ENCODE measurements at regions not wholly inside any gene's neighbourhood (a gene's known extent, or its start where the extent isn't known, plus 50 kb on each side); places are given as distances from the start of the nearest gene placed in this dataset.

DNA sequence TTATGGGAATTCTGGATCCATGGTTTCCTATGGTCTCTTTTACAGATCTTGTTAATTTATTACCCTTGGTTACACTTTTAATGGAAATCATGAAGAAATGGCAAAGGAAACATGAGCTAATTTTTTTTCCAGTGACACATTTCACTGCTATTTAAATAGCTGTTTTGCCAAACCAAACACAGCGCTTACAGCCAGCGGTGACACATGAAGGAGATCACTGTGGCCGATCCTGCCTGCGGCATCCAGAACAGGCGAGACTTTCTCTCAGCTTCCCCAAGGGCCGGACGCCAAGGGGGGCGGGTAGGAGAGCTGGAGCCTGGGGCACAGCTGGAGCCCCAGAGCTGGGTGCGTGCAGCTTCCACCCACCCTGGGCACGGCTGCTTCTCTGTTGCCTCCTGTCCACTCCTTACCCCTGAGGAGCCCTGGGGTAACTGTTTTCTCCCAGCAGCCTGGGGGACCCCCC is 81.4 kb upstream of the PKDCC start:
- ATAC-seq (peak; percentile 78 to 90), DNase-seq (peak; percentile 94)
- intact Hi-C loops (cut with DNase I), result loop anchor here in 1 of 2 donors (10.0 kb wide), 1 partner anchor 78 kb away; the partner anchor contains the start of gene PKDCC

DNA sequence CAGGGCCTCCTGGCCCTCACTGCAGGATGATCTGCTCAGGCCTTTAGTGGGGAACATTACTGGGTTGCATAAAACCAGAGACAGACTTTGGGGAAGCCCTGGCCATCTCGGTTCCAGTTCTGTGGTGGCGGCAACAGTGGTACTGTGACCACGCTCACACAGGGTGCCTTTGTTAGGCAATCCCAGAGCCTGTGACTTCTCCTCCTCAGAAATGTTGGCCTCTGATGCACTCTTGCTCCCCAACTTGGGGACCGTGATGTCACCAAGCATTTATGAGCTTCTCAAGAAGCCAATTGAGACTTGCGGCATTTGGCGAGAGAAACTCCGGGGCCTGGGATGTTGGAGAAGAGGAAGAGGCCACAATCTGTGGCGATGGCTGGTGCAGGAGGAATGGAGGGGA is 80.9 kb upstream of the PKDCC start:
- peak; percentile 29 to 49 for ATAC-seq
- DNase-seq, result peak; percentile 58
- intact Hi-C loops (cut with DNase I), result loop anchor here in 1 of 2 donors (10.0 kb wide), 1 partner anchor 78 kb away; the partner anchor contains the start of gene PKDCC

DNA sequence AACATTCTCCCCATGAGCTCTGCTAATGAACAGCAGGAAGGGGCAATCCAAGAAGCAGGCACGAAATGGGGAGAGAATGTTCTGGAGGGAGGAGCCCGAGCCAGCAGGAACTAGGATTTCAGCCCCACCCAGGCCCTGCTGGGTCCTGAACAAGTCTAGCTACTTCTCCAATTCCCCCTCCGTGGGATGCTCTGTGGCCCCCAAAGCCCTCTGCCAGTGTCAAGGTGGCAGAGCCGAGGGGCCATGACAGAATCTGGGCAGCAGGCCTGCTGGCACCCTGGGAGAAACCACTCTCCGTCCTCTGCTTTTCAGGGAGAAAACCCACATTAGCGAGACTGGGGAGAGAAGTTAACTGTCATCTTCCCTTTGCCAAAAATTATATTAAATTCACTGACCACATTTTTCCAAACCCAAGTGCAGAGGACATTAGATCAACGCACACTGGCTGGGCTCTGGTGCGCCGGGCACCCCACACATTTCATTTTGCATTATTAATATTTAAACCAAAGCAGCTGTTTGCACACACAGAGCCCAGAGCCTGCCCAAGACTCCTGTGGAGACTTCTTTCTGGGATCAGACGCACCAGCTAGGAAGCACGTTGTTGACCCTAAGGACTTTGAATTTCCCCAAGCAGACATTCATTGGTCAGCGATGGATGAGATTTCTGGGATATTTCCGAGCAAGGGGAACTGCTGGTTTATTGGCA is 80.2 kb upstream of the PKDCC start:
- ATAC-seq, result peak; percentile 16 to 44
- peak; percentile 62 for DNase-seq
- intact Hi-C loops (cut with DNase I), result loop anchor here in 1 of 2 donors (10.0 kb wide), 1 partner anchor 77 kb away; the partner anchor contains the start of gene PKDCC

DNA sequence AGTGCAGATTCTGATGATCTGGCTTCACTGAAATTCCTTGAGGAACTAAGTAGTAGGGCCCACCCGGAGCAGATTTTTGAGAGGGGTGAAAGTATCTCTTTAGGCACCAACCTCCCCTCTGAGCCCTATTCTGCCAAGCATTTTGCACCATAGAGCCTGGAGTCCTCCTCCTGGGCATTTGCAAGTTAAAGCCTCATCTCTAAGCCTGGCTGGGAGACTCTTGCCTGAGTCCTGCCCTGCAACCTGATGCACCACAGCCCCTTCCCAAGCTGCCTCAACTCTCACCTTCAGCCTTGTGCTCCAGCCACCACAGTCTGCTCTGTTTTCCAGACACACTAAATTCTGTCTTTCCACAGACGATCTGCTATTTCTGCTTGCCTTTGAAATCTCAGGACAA is 79.6 kb upstream of the PKDCC start:
- intact Hi-C loops (cut with DNase I), result loop anchor here in 1 of 2 donors (10.0 kb wide), 1 partner anchor 77 kb away; the partner anchor contains the start of gene PKDCC
- ATAC-seq, result no peak
- DNase-seq, result no peak

DNA sequence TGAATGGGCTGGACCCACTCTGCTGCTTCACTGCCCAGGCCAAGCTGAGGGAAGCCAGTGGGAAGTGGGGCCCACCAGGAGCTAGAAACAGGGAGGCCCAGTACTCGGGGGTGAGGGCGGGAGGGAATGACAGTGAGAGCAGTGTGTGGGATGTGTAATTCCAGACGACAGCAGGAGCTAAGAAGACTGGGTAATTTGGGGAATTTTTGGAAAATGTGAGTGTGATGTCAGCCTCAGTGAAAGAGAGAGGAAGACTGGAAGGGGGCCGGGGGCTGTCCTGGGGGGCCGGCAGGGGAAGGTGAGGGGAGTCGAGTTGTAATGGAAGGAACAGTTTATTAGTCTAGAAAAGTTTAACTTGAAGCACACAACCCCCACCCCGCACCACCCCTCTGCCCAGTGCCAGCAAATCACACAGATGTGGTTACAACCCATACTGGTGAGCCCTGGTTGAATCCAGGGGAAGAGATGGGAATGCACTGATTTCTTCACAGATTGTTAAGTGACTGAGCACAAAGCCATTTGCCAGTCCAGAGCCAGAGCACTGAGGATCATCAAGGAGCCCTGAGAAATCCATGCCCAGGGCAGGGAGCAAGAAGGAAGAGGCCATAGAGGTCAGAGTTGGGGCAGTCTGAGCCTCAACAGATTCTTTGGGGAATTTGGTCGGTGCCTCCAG is 76.7 kb upstream of the PKDCC start:
- no peak for DNase-seq
- no peak for ATAC-seq
- intact Hi-C loops (cut with DNase I), result no loop called here

DNA sequence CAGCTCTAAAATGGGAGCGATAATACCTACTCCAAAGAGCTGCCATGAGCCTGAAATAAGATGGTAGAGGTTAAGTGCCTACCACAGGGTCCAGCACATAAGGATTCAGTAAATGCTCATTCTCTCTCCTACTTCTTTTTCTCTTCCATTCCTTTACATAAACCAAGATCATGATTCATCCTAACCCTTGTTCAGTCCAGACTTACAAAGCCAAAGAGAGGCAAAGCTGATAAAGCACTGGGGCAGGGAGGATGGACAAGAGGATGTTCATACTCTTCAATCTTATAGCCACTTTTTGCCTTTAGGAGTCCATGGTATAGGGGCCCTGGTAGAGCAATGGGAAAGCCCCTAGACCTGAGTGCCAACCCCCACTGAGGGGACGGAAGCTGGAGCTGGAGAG is 75.6 kb upstream of the PKDCC start:
- ATAC-seq, result no peak
- no peak for DNase-seq
- intact Hi-C loops (cut with DNase I), result no loop called here

DNA sequence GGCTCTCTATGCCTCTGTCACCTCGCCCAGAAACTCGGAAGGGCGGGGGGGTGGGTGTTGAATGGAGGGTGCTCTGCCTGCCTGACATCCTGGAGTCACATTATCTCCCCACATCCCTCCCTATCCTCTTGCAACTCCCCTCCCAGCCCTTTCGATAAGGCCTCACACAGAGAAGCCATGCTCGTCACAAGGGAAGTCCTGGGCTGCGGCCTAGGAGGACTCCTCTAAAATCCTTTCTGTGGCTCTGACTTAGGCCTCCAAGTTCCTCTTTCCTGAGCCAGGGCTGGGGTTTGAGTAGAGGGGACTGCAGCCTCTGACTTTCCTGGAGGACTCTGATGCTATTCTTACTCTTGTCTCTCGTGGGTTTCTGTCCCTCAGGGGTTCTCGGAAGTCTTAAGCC is 75.0 kb upstream of the PKDCC start:
- intact Hi-C loops (cut with DNase I), result no loop called here
- ATAC-seq (peak in 1 of 2 donors; percentile 36), DNase-seq (no peak)

DNA sequence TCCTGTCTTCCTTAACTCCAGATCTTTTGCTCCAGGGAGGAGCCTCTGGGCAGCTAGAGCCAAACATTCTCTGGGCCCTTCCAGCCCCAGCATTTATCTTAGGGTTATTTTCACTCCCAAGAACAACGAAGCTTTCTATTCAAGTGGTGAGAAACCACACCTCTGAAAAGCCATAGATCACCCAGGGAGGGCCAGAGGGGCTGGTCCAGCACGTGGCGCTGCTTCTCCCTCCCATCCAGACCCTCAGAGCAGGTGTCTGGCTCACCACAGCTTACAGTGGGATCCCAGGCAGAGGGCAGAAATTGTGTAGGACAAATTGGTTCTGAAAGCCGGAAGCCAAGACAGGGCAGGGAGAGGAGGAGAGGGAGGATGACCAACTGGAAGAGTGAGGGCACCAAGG is 74.0 kb upstream of the PKDCC start:
- no peak for ATAC-seq
- intact Hi-C loops (cut with DNase I), result no loop called here
- no peak for DNase-seq

DNA sequence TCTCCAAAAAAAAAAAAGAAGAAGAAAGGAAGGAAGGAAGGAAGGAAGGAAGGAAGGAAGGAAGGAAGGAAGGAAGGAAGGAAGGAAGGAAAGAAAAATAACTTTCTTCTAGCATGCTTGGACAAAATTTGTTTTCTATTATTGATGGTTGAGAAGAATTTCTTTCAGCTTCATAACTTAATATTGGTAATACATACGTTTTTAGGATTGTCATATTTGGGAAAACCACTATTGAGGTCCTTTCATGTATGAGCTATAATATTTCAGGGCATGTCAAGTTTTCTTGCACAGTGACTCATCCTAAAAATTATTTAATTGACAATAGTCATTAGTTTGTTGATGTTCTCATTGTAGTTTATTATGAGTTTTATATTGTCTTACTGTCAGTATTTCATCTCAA is 66.4 kb upstream of the PKDCC start:
- ATAC-seq, result no peak
- no peak for DNase-seq
- intact Hi-C loops (cut with DNase I), result no loop called here

DNA sequence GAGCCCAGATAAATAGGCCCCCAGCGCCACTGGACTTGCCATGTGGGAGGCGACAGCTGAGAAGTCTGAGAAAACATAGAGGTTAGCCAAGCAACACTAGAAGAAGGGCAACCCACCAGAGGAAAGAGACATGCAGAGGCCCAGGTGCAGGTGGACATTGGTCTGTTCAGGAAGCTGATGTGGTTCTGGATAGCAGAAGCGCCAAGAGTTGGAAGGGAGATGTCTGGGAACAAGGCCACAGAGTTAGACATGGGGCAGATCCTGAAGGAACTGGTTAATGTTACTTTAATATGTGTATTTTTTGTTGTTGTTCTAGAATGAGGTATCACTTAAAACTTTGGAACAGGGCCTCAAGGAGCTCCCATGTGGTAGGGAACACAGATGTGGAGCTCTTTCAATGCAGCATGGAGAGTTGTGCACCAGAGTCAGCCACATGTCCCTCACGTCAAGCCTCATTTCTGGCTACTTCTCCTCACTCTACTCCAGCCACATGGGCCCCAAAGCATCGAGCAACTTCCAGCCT is 62.2 kb upstream of the PKDCC start:
- DNase-seq (no peak), ATAC-seq (no peak)
- intact Hi-C loops (cut with DNase I), result no loop called here

DNA sequence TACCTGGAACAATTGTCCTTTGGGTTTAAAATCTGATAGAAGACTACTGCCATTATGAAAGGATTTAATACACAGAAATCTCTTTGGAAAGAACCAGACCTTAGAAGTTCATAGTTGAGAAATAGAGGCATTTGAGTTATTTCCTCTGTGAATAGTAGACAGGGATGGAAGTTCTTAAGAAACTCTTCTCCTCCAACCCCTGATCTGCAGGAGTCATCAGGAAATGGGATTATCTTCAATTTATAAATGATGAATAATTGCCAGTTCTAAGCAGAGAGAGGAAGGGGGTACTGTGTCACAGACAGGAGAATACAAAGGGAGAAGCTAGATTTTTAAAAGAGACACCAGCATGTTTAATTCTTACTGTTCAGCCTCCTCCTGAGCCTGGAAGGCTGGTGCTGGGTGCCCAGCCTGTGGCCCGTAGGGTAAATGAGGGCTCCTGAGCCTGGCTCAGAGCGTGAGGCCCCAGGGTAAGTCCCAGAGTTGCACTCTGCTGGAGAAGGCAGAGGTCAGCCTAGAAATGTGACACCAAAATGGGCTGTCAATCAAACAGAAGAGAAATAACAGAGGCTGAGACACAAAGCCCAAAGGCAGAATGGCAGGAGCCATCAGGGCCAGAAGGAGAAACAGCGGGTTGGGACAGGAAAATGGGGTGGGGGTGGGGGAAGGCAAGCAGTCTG is 58.2 kb upstream of the PKDCC start:
- intact Hi-C loops (cut with DNase I), result no loop called here
- ATAC-seq, result peak; percentile 10 to 64

DNA sequence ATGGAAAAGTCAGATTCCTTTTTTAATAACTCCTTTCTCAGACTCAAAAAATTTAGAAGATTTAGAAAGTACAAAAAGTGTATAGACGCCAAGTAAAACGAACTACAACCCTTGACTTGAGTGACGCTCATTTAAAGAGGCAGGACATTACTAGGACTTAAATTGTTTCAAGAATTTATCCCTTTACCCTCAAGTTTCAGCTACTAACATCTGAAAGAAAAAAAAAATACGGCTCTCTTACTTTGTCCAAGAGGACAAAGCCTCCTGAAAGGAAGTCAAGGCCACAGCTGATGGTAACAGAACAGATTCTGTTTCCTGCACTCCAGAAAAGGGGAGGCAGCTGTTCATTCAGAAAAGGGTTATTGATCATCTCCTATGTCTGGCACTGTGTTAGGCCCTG is 57.6 kb upstream of the PKDCC start:
- DNase-seq (no peak), ATAC-seq (peak in 1 of 2 donors; percentile 24)
- intact Hi-C loops (cut with DNase I), result no loop called here

More for the DNA sequence above, 58.2 kb upstream of the PKDCC start:
- DNase-seq, result no peak

DNA sequence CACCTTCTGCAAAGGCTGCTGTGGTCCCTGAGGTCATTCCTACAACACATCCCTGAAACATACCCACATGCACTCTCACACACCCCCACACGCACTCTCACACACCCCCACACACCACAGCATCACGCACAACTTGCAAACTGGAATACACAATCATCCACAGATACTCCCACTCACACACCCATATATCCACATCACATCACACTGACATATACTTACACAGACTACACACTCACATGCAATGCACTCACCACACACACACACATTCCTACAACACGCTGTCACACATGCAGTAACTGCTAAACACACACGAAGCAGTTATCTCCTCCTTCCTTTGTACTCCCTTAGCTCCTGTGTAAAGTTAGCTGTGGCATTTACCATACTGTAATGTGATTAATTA is 57.1 kb upstream of the PKDCC start:
- intact Hi-C loops (cut with DNase I), result no loop called here
- ATAC-seq, result peak in 1 of 2 donors; percentile 24
- DNase-seq, result no peak

DNA sequence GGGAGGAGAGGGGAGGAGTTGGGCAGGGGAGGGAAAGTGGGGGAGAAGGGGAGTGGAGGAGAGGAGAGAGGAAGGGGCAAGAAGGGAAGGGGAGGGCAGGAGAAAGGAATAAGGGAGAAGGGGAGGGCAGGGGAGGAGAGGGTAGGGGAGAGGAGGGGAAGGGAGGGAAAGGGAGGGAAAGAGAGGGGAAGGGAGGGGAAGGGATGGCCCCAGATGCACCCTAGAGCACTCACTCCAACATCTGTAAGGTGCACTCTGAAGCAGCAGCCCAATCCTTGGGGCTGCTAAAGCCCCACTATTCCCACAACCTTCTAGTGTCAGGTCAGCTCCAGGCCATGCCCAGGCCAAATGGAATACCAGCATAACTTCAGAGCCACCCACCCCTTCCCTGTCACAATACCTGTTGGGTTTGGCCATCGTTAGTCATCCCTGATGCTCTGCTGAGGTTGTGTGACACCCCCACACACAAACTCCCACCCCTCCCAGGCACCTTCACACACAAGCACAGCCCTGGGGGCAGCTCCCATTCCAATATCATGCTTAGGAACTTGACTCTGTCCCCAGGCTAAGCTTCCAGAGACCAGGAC is 55.7 kb upstream of the PKDCC start:
- intact Hi-C loops (cut with DNase I), result no loop called here
- ATAC-seq (no peak), DNase-seq (no peak)

DNA sequence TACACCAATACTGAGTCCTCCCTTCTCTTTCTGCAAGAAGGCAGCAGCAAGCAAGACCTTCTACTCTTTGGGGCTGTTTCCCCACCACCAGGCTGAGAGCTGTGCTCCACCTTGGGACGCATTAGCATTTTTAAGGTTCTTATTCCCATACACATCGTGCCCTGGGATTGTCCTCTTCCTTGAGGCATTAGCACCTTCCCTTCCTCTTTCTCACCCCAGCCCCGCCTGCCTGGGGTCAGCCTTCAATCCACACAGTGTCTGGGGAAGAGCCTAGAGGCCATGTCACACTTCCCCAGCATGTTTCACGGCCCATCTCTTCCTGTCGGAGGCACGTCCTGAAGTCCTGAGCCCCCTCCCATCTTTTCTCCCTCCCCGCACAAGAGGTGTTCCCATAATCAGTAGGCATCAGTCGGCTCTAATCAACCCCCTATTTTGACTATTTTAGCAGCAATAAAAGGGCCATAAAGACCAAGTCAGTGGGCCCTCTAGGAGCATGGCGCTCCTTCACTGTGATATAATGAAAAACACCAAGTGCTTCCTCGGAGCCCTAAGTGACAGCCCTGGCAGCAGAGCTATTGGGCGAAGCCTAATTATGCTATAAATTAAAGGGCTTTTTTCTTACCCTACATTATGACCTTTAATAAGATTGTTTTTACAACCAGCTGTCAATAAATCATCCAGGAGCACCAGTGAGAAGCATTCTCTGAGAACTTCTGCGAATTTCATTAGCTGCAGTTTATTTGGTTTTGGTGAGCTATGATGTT is 55.0 kb upstream of the PKDCC start:
- ATAC-seq, result no peak
- intact Hi-C loops (cut with DNase I), result no loop called here
- no peak for DNase-seq

DNA sequence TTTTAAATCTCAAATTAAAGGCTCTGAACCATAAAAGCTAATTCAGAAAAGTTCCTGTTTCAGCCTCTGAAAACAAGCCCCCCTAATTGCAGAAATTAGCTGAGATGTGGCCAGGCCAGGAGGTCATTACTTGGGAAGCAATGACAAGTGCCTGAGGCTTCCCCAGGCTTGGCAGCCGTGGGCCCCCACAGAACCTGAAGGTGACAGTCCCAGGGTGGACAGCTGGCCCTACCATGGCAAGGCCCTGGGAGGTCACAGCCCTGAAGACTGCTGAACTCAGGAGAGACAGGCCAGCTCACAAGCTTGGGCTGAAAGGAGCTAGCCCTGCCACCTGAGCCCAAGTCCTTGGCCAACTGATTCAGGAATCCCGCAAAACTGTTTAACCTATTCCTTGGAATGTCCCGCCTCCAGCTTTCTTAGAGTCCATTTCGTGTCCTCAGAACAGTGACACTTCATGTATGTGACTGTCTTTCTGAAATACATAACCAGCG is 54.3 kb upstream of the PKDCC start:
- intact Hi-C loops (cut with DNase I), result no loop called here
- DNase-seq (no peak), ATAC-seq (no peak)

DNA sequence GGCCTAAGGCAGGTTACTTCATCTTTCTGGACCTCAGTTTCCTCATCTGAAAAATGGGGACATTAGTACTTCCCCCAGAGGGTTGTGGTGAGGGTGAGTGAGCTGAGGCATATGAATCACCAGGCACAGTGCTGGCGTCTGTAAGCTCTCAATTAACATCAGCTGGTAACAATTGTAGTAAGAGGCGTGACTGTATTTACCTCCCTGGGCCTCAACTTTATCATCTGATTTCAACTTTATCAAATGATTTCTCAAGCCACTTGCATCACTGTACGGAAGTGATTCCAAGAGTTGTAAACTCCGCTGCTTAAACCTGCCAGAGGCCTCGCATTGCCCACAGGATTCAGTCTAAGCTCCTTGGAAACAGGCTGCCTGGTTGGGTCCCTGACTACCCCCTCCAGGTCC is 53.6 kb upstream of the PKDCC start:
- intact Hi-C loops (cut with DNase I), result no loop called here
- ATAC-seq, result no peak
- DNase-seq, result no peak

DNA sequence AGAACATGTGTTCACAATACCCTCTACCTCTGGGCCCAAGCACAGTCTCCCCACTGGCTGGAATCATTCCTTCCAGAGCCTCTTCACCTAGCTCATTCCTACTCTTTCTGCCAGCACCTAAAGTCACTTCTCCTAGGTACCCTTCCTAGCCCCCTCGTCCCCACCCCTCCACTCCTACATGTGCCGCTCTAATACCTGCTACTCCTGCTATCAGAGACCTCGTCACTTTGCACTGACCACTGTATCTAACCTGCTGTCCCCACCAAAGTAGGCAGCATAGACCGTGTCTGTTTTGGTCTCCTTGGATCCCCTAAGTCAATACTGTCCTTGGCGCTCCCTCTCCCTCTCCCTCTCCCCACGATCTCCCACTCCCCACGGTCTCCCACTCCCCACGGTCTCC is 53.2 kb upstream of the PKDCC start:
- intact Hi-C loops (cut with DNase I), result no loop called here
- DNase-seq (no peak), ATAC-seq (no peak)

DNA sequence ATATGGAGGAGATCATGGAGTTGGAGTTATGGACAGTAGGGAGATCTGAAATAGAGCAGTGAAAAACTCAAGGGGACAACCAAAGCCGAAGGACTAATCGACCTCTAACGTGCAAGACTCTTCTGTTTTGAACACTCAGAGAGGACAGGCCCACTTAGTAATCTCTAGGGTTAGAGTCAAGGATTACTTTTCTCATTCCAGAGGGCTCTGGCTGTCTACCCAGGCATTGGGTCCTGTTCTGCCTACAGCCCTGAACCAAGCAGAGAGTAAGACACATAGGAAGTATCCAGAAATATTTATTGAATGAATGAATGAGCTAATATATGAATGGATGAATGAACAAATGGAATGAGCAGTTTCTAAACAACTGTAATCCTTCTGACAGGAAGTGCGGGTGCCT is 50.3 kb upstream of the PKDCC start:
- no peak for DNase-seq
- no peak for ATAC-seq
- intact Hi-C loops (cut with DNase I), result no loop called here

All from left cardiac atrium (tissue), 4 donors.